GM12875 (cell line): ENCODE measurements at regions not wholly inside any gene's neighbourhood (a gene's known extent, or its start where the extent isn't known, plus 50 kb on each side); places are given as distances from the start of the nearest gene placed in this dataset.

Experiments used
- H3K4me3 ChIP-seq: one replicate; pipeline ENCODE4 v1.5.1; 2011; ENCODE audit warnings: low read depth, low read length, control low read depth
- TF ChIP-seq, protein P1 (sequence below): IDR thresholded peaks from 2 replicates; pipeline ENCODE4 v1.5.1; 2011; ENCODE audit warnings: low read depth, mild to moderate bottlenecking, control low read depth, inconsistent platforms, low read length, moderate library complexity, borderline replicate concordance; ENCODE audit not compliant: insufficient read depth

DNA sequence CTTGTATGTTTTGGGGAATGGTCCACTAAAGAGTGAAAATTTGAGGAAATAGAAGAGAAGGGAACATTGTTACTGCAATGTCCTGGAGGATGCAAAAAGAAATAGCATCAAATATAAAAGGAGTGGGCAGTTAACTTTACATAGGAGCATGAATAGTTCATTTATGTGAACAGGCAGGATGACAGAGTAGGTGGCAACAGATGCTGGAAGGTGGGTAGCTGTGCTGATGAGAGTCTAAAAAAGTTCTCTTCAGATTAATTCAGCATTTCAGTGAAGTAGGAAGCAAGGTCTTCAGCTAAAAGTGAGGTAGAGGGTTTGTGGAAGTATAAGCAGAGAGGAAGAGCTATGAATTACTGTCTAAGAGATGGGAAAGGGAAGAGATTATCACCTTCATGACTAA is 276.5 kb downstream of the KIF2B start:
- TF ChIP-seq, protein P1, sequence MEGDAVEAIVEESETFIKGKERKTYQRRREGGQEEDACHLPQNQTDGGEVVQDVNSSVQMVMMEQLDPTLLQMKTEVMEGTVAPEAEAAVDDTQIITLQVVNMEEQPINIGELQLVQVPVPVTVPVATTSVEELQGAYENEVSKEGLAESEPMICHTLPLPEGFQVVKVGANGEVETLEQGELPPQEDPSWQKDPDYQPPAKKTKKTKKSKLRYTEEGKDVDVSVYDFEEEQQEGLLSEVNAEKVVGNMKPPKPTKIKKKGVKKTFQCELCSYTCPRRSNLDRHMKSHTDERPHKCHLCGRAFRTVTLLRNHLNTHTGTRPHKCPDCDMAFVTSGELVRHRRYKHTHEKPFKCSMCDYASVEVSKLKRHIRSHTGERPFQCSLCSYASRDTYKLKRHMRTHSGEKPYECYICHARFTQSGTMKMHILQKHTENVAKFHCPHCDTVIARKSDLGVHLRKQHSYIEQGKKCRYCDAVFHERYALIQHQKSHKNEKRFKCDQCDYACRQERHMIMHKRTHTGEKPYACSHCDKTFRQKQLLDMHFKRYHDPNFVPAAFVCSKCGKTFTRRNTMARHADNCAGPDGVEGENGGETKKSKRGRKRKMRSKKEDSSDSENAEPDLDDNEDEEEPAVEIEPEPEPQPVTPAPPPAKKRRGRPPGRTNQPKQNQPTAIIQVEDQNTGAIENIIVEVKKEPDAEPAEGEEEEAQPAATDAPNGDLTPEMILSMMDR = no peak
- no peak overlapping the region for H3K4me3 ChIP-seq

DNA sequence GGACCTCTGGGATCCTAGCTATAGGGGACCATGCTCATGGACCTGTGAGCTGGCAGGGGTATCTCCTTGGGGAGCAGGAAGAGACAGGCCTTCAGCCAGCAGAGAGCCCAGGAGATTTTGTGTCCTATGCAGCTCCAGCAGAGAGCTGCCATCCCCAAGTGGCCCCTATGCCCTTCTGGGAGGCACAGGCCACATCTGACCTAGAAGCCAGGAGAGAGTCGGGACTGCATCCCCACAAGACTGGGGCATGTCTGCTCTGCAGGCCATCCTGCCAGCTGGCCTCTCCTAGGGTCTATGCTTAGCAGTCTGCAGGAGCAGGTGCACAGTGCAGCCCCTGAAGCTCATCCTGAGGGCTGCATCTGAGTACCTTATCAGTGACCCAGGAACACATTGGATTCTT is 279.5 kb downstream of the KIF2B start:
- TF ChIP-seq, protein P1 = no peak

DNA sequence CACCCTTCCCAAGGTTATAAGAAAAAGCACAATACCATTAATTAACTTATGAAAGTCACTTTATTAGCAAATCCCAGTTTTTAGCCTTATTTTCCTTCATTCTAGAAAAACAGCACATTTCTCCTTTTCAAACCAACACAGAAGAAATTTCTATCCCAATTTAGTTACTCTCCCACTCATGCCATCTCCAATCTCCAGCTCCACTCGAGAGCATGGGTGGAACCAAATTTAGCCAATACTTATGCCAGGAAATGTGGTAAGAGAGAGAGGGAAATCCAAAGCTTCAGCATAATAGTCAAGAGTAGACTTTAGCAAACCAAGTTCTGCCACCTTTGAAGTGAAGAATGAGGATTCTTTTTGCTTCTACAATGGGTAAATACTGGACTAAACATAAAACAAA is 288.8 kb downstream of the KIF2B start:
- TF ChIP-seq, protein P1 = no peak
- H3K4me3 ChIP-seq = no peak overlapping the region

More for the DNA sequence above, 279.5 kb downstream of the KIF2B start:
- H3K4me3 ChIP-seq = no peak overlapping the region

DNA sequence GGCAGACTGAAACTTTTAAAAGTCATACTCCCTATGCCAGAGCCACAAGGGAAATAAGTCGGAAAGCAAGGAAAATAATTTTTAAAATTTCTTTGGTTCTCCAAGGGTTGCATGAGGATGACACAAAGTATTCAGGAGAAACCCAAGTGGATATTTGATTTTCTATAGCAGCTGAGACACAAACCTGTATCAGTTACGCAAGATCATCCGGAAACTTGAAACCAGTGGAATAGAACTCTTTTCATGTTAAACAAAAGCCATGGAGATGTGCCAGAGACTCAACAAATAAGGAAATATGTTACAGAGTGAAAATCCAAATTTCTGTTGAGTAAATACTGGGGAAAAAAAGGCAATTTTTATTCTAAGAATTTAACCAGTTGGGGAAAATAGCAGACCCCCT is 294.7 kb downstream of the KIF2B start:
- H3K4me3 ChIP-seq = no peak overlapping the region
- TF ChIP-seq, protein P1 = no peak

DNA sequence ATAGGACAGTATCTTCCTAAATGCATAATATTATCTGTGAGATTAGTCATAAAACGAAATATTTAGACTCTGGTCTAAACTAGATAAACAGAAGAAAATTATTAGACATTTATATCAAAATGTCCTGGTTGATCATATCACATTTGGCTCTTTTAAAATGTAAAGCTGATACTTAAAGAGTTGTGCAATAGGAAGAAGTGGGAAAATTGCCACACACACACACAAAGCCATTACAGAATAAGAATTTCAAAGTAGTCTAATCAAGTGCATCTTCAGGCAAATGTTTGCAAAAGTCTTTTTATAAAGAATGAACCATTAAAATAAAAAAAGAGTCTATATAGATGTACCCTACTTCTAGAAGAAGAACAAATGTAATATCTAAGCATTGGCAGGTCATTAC is 301.7 kb downstream of the KIF2B start:
- TF ChIP-seq, protein P1 = no peak
- no peak overlapping the region for H3K4me3 ChIP-seq

DNA sequence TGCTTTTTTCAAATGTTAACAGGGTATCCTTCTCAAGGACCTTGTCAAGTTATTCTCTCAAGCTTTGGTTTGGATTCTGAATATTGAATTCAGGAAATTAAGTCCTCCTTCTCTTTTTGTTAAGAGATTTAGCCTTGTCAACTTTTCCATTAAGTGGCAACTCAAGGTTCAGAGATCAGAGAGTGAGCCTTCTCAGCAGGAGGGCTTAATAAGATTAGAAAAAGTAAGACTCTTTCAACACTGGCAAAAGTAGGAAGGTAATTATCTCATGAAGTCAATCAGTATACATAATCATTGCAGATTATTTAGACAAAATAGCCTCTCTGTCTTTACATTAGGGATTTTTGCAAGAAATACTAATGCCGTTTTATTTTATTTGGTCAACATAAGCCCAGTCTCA is 330.7 kb downstream of the KIF2B start:
- no peak overlapping the region for H3K4me3 ChIP-seq
- TF ChIP-seq, protein P1 = no peak

DNA sequence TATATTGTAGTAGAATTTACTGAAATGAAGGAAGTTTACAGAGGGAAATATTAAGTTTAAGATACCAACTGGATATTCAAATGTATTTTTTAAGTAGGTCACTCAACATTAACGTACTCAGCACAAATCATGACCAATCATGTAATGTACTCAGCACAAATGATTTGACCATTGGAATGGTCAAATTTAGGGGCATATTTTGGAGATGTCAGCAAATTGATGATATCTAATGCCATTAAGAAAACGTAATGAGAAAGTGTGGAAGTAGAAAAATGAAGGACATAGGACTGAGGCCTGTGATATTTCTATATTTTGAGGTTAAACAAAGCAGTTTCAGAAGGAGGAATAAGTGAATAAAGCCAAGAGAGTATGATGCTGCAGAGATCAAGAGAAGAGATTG is 334.8 kb downstream of the KIF2B start:
- TF ChIP-seq, protein P1 = no peak
- H3K4me3 ChIP-seq = no peak overlapping the region
